CD14-positive monocyte (primary cell): ENCODE measurements at regions not wholly inside any gene's neighbourhood (a gene's known extent, or its start where the extent isn't known, plus 50 kb on each side); places are given as distances from the start of the nearest gene placed in this dataset.

ENCODE experiments used
- DNase-seq, 3 donors: peaks; one replicate each; pipeline ENCODE4 v3.0.0-alpha.2; 2011 to 2022
- H2AFZ ChIP-seq: 2 replicates; pipeline ENCODE4 v1.6.0; 2012; ENCODE audit warnings: mild to moderate bottlenecking, low read depth, low read length, inconsistent platforms; ENCODE audit not compliant: insufficient read depth, poor library complexity, severe bottlenecking
- H3K27ac ChIP-seq, 2 donors: 1 replicate in 1 of 2; 2 replicates in 1 of 2; pipeline ENCODE4 v1.5.1; 2012 to 2013; ENCODE audit warnings: low read length in 2 of 2, control low read depth in 1 of 2, inconsistent platforms in 1 of 2, low read depth in 1 of 2, mild to moderate bottlenecking in 1 of 2
- H3K27me3 ChIP-seq, 2 donors: one replicate each; pipeline versions ENCODE4 v1.6.0 to v1.6.1; 2011 to 2013; ENCODE audit warnings: low read length in 2 of 2; ENCODE audit not compliant: control insufficient read depth in 2 of 2, insufficient read depth in 2 of 2
- H3K36me3 ChIP-seq, 2 donors: replicated peaks in 1 of 2; 1 replicate in 1 of 2; 2 replicates in 1 of 2; pipeline versions ENCODE4 v1.5.1 to v1.6.1; 2012 to 2013; ENCODE audit warnings: low read length in 2 of 2, control low read depth in 1 of 2, inconsistent platforms in 1 of 2, mild to moderate bottlenecking in 1 of 2; ENCODE audit not compliant: insufficient read depth in 2 of 2, control insufficient read depth in 1 of 2
- H3K4me1 ChIP-seq, 2 donors: 1 replicate in 1 of 2; 2 replicates in 1 of 2; pipeline versions ENCODE4 v1.5.1 to v1.6.1; 2012 to 2013; ENCODE audit warnings: low read length in 2 of 2, control low read depth in 1 of 2, inconsistent platforms in 1 of 2, mild to moderate bottlenecking in 1 of 2, moderate library complexity in 1 of 2; ENCODE audit not compliant: insufficient read depth in 2 of 2, control insufficient read depth in 1 of 2
- H3K4me2 ChIP-seq: replicated peaks from 2 replicates; pipeline ENCODE3; 2012; ENCODE audit warnings: low read length, moderate library complexity, mild to moderate bottlenecking; ENCODE audit not compliant: poor library complexity, severe bottlenecking; ENCODE audit errors: extremely low read depth
- H3K4me3 ChIP-seq, 3 experiments: fragments of 200-600 bp in 1 of 3; sonication (generic) in 1 of 3; replicated peaks in 1 of 3; 1 replicate in 2 of 3; 2 replicates in 1 of 3; pipeline ENCODE4 v1.5.1; 2011 to 2013; ENCODE audit warnings: low read length in 3 of 3, mild to moderate bottlenecking in 3 of 3, control low read depth in 2 of 3, low read depth in 2 of 3, inconsistent platforms in 1 of 3, moderate library complexity in 1 of 3
- H3K79me2 ChIP-seq: 2 replicates; pipeline ENCODE4 v1.6.0; 2012; ENCODE audit warnings: mild to moderate bottlenecking, control low read depth, inconsistent platforms, low read length, moderate library complexity; ENCODE audit not compliant: insufficient read depth
- H3K9ac ChIP-seq: 2 replicates; pipeline ENCODE4 v1.6.0; 2017; ENCODE audit warnings: low read length, mild to moderate bottlenecking; ENCODE audit not compliant: insufficient read depth, poor library complexity, severe bottlenecking
- H3K9me3 ChIP-seq, 2 donors: replicated peaks in 1 of 2; 1 replicate in 1 of 2; 2 replicates in 1 of 2; pipeline versions ENCODE4 v1.5.1 to v1.6.1; 2012 to 2013; ENCODE audit warnings: low read length in 2 of 2, control low read depth in 1 of 2; ENCODE audit not compliant: control insufficient read depth in 1 of 2, insufficient read depth in 1 of 2
- H4K20me1 ChIP-seq: 2 replicates; pipeline ENCODE4 v1.6.0; 2012; ENCODE audit warnings: mild to moderate bottlenecking, low read length, control low read depth, moderate library complexity; ENCODE audit not compliant: insufficient read depth
- H3K27ac Mint-ChIP-seq, 7 donors: one replicate each; pipeline ENCODE4 v1.8.0; 2020; ENCODE audit warnings: mild to moderate bottlenecking in 7 of 7, mixed read lengths in 7 of 7, moderate library complexity in 6 of 7, inconsistent platforms in 2 of 7
- H3K27me3 Mint-ChIP-seq, 3 donors: one replicate each; pipeline ENCODE4 v1.8.0; 2021 to 2022; ENCODE audit warnings: low read depth in 3 of 3, mild to moderate bottlenecking in 3 of 3, mixed read lengths in 3 of 3, moderate library complexity in 3 of 3, inconsistent platforms in 1 of 3
- H3K36me3 Mint-ChIP-seq, 2 donors: one replicate each; pipeline ENCODE4 v1.8.0; 2020; ENCODE audit warnings: mixed read lengths in 2 of 2, inconsistent platforms in 1 of 2, mild to moderate bottlenecking in 1 of 2
- H3K4me1 Mint-ChIP-seq: one replicate; pipeline ENCODE4 v1.8.0; 2020; ENCODE audit warnings: mild to moderate bottlenecking, mixed read lengths
- H3K4me3 Mint-ChIP-seq, 2 donors: one replicate each; pipeline ENCODE4 v1.8.0; 2020; ENCODE audit warnings: mild to moderate bottlenecking in 2 of 2, mixed read lengths in 2 of 2, moderate library complexity in 1 of 2
- H3K9me3 Mint-ChIP-seq, 7 donors: one replicate each; pipeline ENCODE4 v1.8.0; 2020 to 2022; ENCODE audit warnings: mixed read lengths in 7 of 7, mild to moderate bottlenecking in 6 of 7, moderate library complexity in 6 of 7, inconsistent platforms in 2 of 7
- intact Hi-C, 2 donors: fragments of 100-400 bp; cut with micrococcal nuclease; formaldehyde crosslinking; loops; one replicate each; pipeline versions ENCODE4 v1.15.0 to v1.15.1; 2023
- TF ChIP-seq, protein P1 (sequence below): fragments of 200-600 bp; IDR thresholded peaks from one replicate; pipeline ENCODE4 v1.8.0; 2022; ENCODE audit warnings: antibody characterized with exemption, mild to moderate bottlenecking

DNA sequence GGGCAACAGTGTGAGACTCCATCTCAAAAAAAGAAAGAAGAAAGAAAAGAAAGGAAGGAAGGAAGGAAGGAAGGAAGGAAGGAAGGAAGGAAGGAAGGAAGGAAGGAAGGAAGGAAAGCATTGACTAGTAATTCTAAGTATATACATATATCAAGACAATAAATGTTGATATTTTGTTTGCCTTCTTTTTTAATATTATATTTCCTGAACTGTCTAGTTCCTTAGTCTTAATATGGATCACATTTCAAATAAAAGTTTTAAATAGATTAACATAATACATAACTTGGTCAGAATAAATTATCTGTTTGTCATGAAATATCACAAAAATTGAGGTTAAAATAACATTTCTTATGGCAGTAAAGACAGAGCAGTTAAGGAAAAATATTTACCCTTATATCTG, 1448.4 kb upstream of the C9orf72 start:
- Histone ChIP-seq H4K20me1 (no peaks in the 10 kb centered on the region), H3K36me3 (no peaks in the 10 kb centered on the region), H3K9me3 (no peaks in the 10 kb centered on the region), H3K4me1 (no peaks in the 10 kb centered on the region), H3K4me2 (no peak overlapping the region), H3K27ac (no peak overlapping the region), H3K79me2 (no peaks in the 10 kb centered on the region), H3K9ac (no peak overlapping the region), H2AFZ (no peak overlapping the region), H3K4me3 (no peak overlapping the region), H3K27me3 (no peaks in the 10 kb centered on the region)
- no peak for DNase-seq
- H3K27me3 Mint-ChIP-seq, result peaks cover 0 to 2% (median 0%) of the 10 kb centered on the region in 3 donors
- peak overlapping the region in 1 of 7 donors; percentile 42 for H3K27ac Mint-ChIP-seq
- intact Hi-C loops, result no loop called here
- TF ChIP-seq, protein P1, sequence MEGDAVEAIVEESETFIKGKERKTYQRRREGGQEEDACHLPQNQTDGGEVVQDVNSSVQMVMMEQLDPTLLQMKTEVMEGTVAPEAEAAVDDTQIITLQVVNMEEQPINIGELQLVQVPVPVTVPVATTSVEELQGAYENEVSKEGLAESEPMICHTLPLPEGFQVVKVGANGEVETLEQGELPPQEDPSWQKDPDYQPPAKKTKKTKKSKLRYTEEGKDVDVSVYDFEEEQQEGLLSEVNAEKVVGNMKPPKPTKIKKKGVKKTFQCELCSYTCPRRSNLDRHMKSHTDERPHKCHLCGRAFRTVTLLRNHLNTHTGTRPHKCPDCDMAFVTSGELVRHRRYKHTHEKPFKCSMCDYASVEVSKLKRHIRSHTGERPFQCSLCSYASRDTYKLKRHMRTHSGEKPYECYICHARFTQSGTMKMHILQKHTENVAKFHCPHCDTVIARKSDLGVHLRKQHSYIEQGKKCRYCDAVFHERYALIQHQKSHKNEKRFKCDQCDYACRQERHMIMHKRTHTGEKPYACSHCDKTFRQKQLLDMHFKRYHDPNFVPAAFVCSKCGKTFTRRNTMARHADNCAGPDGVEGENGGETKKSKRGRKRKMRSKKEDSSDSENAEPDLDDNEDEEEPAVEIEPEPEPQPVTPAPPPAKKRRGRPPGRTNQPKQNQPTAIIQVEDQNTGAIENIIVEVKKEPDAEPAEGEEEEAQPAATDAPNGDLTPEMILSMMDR, result no peak
- H3K36me3 Mint-ChIP-seq, result no peaks in the 10 kb centered on the region
- H3K4me3 Mint-ChIP-seq, result no peak overlapping the region
- peaks cover 0 to 8% (median 0%) of the 10 kb centered on the region in 7 donors for H3K9me3 Mint-ChIP-seq
- H3K4me1 Mint-ChIP-seq, result no peaks in the 10 kb centered on the region

- Histone ChIP-seq H3K36me3 (no peaks in the 10 kb centered on the region), H3K27me3 (no peaks in the 10 kb centered on the region), H3K9ac (no peak overlapping the region), H4K20me1 (no peaks in the 10 kb centered on the region), H3K79me2 (no peaks in the 10 kb centered on the region), H2AFZ (no peak overlapping the region), H3K27ac (no peak overlapping the region), H3K9me3 (peaks cover 0 to 3% of the 10 kb centered on the region in 2 donors), H3K4me2 (no peak overlapping the region), H3K4me3 (no peak overlapping the region), H3K4me1 (no peaks in the 10 kb centered on the region)
- Mint-ChIP-seq H3K36me3 (no peaks in the 10 kb centered on the region), H3K4me3 (no peak overlapping the region), H3K27me3 (no peaks in the 10 kb centered on the region), H3K27ac (no peak overlapping the region), H3K9me3 (peaks cover 0 to 5% (median 0%) of the 10 kb centered on the region in 7 donors), H3K4me1 (no peaks in the 10 kb centered on the region)
- DNase-seq, result no peak
- TF ChIP-seq, protein P1, result no peak
- intact Hi-C loops, result no loop called here
These were observed 1465.1 kb upstream of the C9orf72 start for GRCh38 chr9:29038332-29038731.
